HCT116 (cell line): ENCODE measurements at regions not wholly inside any gene's neighbourhood (a gene's known extent, or its start where the extent isn't known, plus 50 kb on each side); places are given as distances from the start of the nearest gene placed in this dataset.

Experiments used
- ATAC-seq: fragments of 200-7000 bp; cut with Tn5 transposase; 2 replicates; pipeline ENCODE4 v1.9.1; 2020; ENCODE audit warnings: mild to moderate bottlenecking, moderate library complexity
- BruUV-seq: library from RNA; stranded (reverse); fragments of 400-500 nt; replicated peaks from 2 replicates; lab custom pipeline; 2021; lab: Mats Ljungman, UMichigan
- CTCF ChIA-PET: fragments of 300-600 bp; sonication (Branson Sonifier 250); formaldehyde crosslinking; loops from one replicate; lab custom pipeline; 2021; ENCODE audit warnings: antibody characterized with exemption; lab: Charles Lee
- POLR2A ChIA-PET: fragments of 300-600, 350-600 bp; sonication (Branson Sonifier 250); formaldehyde crosslinking; loops from one replicate; lab custom pipeline; 2021; ENCODE audit warnings: antibody characterized with exemption; lab: Charles Lee
- RAD21 ChIA-PET, 2 experiments: fragments of 300-600 bp; sonication (Branson Sonifier 250); formaldehyde crosslinking; loops; one replicate each; lab custom pipeline; 2023; ENCODE audit warnings: low total read pairs in 2 of 2; ENCODE audit not compliant: uncharacterized antibody in 2 of 2, unreplicated experiment in 2 of 2, low non-redundant PET in 1 of 2; lab: Charles Lee
- DNase-seq: peaks from one replicate; pipeline ENCODE4 v3.0.0-alpha.2; 2010; ENCODE audit warnings: low read depth, low spot score
- H2AFZ ChIP-seq: fragments of 200-600 bp; shearing (Covaris generic), sonication (generic); 2 replicates; pipeline ENCODE4 v1.6.1; 2017; ENCODE audit warnings: low read depth, mixed run types, mixed read lengths, antibody characterized with exemption, low read length; ENCODE audit not compliant: poor library complexity, severe bottlenecking
- H3K27ac ChIP-seq: 2 replicates; pipeline ENCODE4 v1.5.1; 2012; ENCODE audit warnings: low read depth, low read length
- H3K27me3 ChIP-seq: fragments of 200-600 bp; sonication (generic); 2 replicates; pipeline ENCODE4 v1.6.1; 2016; ENCODE audit warnings: mixed run types, low read length, mixed read lengths; ENCODE audit not compliant: insufficient read depth
- H3K36me3 ChIP-seq, 2 experiments: fragments of 200-500 bp in 1 of 2; fragments of 200-600 bp in 1 of 2; sonication (Bioruptor generic) in 1 of 2; sonication (generic) in 1 of 2; 2 replicates each; pipeline versions ENCODE4 v1.5.1 to v1.6.1; 2014 to 2016; ENCODE audit warnings: low read length in 2 of 2, inconsistent platforms in 1 of 2, mixed read lengths in 1 of 2, mixed run types in 1 of 2; ENCODE audit not compliant: insufficient read depth in 2 of 2, control insufficient read depth in 1 of 2
- H3K4me1 ChIP-seq, 2 experiments: fragments of 200-600 bp in 1 of 2; sonication (generic) in 1 of 2; 2 replicates each; pipeline versions ENCODE4 v1.5.1 to v1.6.1; 2012 to 2017; ENCODE audit warnings: low read length in 2 of 2, inconsistent platforms in 1 of 2, mild to moderate bottlenecking in 1 of 2, mixed read lengths in 1 of 2, mixed run types in 1 of 2, moderate library complexity in 1 of 2; ENCODE audit not compliant: insufficient read depth in 2 of 2, control insufficient read depth in 1 of 2
- H3K4me2 ChIP-seq: fragments of 200-600 bp; sonication (generic); 2 replicates; pipeline ENCODE4 v1.6.1; 2017; ENCODE audit warnings: mixed run types, low read length, mixed read lengths
- H3K4me3 ChIP-seq, 2 experiments: fragments of 200-600 bp in 1 of 2; sonication (generic) in 1 of 2; replicated peaks in 1 of 2; 2 replicates each; pipeline ENCODE4 v1.5.1; 2011 to 2016; ENCODE audit warnings: low read length in 2 of 2, control low read depth in 1 of 2, low read depth in 1 of 2, mild to moderate bottlenecking in 1 of 2, mixed read lengths in 1 of 2, mixed run types in 1 of 2
- H3K79me2 ChIP-seq: fragments of 200-600 bp; sonication (generic); 2 replicates; pipeline ENCODE4 v1.6.1; 2017; ENCODE audit warnings: mild to moderate bottlenecking, mixed run types, low read length, moderate library complexity, mixed read lengths; ENCODE audit not compliant: insufficient read depth
- H3K9ac ChIP-seq: fragments of 200-600 bp; sonication (generic); 2 replicates; pipeline ENCODE4 v1.6.1; 2016; ENCODE audit warnings: low read length, mixed read lengths
- H3K9me2 ChIP-seq: fragments of 200-600 bp; sonication (generic), shearing (Covaris generic); 2 replicates; pipeline ENCODE4 v1.6.1; 2017; ENCODE audit warnings: mixed run types, mild to moderate bottlenecking, moderate library complexity; ENCODE audit not compliant: insufficient read depth
- H3K9me3 ChIP-seq, 2 experiments: fragments of 200-500 bp in 1 of 2; fragments of 200-600 bp in 1 of 2; sonication (Bioruptor generic) in 1 of 2; sonication (generic) in 1 of 2; 2 replicates each; pipeline ENCODE4 v1.6.1; 2014 to 2017; ENCODE audit warnings: low read length in 2 of 2, mixed read lengths in 2 of 2, inconsistent platforms in 1 of 2, low read depth in 1 of 2, mild to moderate bottlenecking in 1 of 2, mixed run types in 1 of 2, moderate library complexity in 1 of 2; ENCODE audit not compliant: control insufficient read depth in 1 of 2, insufficient read depth in 1 of 2
- H4K20me1 ChIP-seq: fragments of 200-600 bp; sonication (generic), shearing (Covaris generic); 2 replicates; pipeline ENCODE4 v1.6.1; 2017; ENCODE audit warnings: mixed run types, mild to moderate bottlenecking, moderate library complexity; ENCODE audit not compliant: insufficient read depth
- CBX3 ChIP-seq: IDR thresholded peaks from 2 replicates; pipeline ENCODE4 v1.6.1; 2012; ENCODE audit warnings: low read depth
- EGR1 ChIP-seq: IDR thresholded peaks from 2 replicates; pipeline ENCODE4 v1.6.1; 2012; ENCODE audit warnings: low read depth
- EZH2 ChIP-seq: fragments of 200-600 bp; sonication (generic); IDR thresholded peaks from 2 replicates; pipeline ENCODE4 v1.6.1; 2017; ENCODE audit warnings: antibody characterized with exemption, mixed run types
- POLR2AphosphoS5 ChIP-seq: IDR thresholded peaks from 2 replicates; pipeline ENCODE4 v1.6.1; 2011; ENCODE audit warnings: mild to moderate bottlenecking, low read depth, low read length, moderate library complexity
- RAD21 ChIP-seq: IDR thresholded peaks from 2 replicates; pipeline ENCODE4 v1.6.1; 2012; ENCODE audit warnings: low read depth, mild to moderate bottlenecking
- SIN3A ChIP-seq: IDR thresholded peaks from 2 replicates; pipeline ENCODE4 v1.6.1; 2012; ENCODE audit warnings: low read depth
- SP1 ChIP-seq: IDR thresholded peaks from 2 replicates; pipeline ENCODE4 v1.6.1; 2012; ENCODE audit warnings: low read depth
- SRF ChIP-seq: IDR thresholded peaks from 2 replicates; pipeline ENCODE4 v1.6.1; 2012; ENCODE audit warnings: low read depth
- TCF7L2 ChIP-seq: IDR thresholded peaks from 2 replicates; pipeline ENCODE4 v1.7.0; 2011; ENCODE audit warnings: borderline replicate concordance, inconsistent platforms; ENCODE audit not compliant: insufficient read depth, insufficient read length; ENCODE audit errors: extremely low read depth
- ZFX ChIP-seq: fragments of 450-650 bp; IDR thresholded peaks from 2 replicates; pipeline ENCODE4 v1.6.1; 2017
- intact Hi-C: fragments of 100-400 bp; cut with micrococcal nuclease; formaldehyde crosslinking; loops from 2 replicates; pipeline ENCODE4 v1.10.0; 2022
- TF ChIP-seq, protein P1 (sequence below), 3 experiments: fragments of 200-600 bp in 1 of 3; sonication (generic) in 1 of 3; IDR thresholded peaks in 2 of 3; conservative IDR thresholded peaks in 1 of 3; 2 replicates each; pipeline ENCODE4 v1.5.1; 2012 to 2017; ENCODE audit warnings: low read depth in 2 of 3, low read length in 2 of 3, antibody characterized with exemption in 1 of 3, borderline replicate concordance in 1 of 3, control low read depth in 1 of 3, mild to moderate bottlenecking in 1 of 3, mixed read lengths in 1 of 3, mixed run types in 1 of 3, moderate library complexity in 1 of 3; ENCODE audit not compliant: insufficient read depth in 1 of 3
- TF ChIP-seq, protein P2 (sequence below): IDR thresholded peaks from 2 replicates; pipeline ENCODE4 v1.6.1; 2011; ENCODE audit warnings: mild to moderate bottlenecking, low read length, moderate library complexity; ENCODE audit not compliant: insufficient replicate concordance; ENCODE audit errors: extremely low read depth
- TF ChIP-seq, protein P3 (sequence below): IDR thresholded peaks from 2 replicates; pipeline ENCODE4 v1.6.1; 2012

DNA sequence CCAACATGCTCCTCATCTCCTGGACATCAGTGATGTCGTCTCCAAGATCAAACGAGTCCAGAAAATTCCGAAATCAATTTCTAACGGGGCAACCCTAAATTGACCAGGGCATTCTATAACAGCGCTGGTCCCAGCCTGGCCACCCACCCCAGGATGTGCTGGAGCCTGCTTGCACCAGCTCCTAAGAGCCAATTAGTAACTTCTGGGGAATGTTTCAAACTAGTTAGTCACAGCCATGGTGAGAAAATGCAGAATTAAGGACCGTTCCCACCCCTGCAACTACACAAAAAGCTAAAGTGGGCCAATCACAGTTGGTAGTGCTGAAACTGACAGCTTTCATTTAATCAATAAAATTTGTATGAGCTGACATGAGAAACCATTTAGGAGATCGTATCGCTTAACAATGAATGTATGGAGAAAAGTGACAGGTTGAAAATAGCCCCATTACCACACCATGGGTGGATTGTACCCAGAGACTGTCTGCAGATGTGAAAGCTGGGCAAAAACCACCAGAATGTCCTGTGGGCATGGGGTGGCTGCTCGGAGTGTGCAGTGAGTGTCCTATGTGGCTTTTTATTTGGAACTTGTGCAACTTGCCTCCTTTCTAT lies 165.7 kb upstream of the AFDN start:
- ChIA-PET POLR2A (no interaction called here), CTCF (no interaction called here), RAD21 (no interaction called here)
- Histone ChIP-seq H3K4me3 (no peak overlapping the region), H3K9ac (no peak overlapping the region), H3K79me2 (no peaks in the 10 kb centered on the region), H3K9me3 (no peaks in the 10 kb centered on the region), H3K4me1 (no peaks in the 10 kb centered on the region), H4K20me1 (no peaks in the 10 kb centered on the region), H3K9me2 (no peaks in the 10 kb centered on the region), H3K27me3 (no peaks in the 10 kb centered on the region), H3K4me2 (no peak overlapping the region), H3K27ac (no peak overlapping the region), H3K36me3 (no peaks in the 10 kb centered on the region), H2AFZ (no peak overlapping the region)
- no TSS peak for BruUV-seq
- ATAC-seq (no peak), DNase-seq (no peak)
- intact Hi-C loops, result no loop called here
- TF ChIP-seq, protein P1, sequence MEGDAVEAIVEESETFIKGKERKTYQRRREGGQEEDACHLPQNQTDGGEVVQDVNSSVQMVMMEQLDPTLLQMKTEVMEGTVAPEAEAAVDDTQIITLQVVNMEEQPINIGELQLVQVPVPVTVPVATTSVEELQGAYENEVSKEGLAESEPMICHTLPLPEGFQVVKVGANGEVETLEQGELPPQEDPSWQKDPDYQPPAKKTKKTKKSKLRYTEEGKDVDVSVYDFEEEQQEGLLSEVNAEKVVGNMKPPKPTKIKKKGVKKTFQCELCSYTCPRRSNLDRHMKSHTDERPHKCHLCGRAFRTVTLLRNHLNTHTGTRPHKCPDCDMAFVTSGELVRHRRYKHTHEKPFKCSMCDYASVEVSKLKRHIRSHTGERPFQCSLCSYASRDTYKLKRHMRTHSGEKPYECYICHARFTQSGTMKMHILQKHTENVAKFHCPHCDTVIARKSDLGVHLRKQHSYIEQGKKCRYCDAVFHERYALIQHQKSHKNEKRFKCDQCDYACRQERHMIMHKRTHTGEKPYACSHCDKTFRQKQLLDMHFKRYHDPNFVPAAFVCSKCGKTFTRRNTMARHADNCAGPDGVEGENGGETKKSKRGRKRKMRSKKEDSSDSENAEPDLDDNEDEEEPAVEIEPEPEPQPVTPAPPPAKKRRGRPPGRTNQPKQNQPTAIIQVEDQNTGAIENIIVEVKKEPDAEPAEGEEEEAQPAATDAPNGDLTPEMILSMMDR (IDR thresholded peaks at IDR 0.05 in 2 of 3, conservative IDR thresholded peaks at IDR 0.05 in 1 of 3; ENCODE audit: borderline replicate concordance in 1 of 3, insufficient read depth in 1 of 3, low read depth in 2 of 3, low read length in 2 of 3), result no peak

DNA sequence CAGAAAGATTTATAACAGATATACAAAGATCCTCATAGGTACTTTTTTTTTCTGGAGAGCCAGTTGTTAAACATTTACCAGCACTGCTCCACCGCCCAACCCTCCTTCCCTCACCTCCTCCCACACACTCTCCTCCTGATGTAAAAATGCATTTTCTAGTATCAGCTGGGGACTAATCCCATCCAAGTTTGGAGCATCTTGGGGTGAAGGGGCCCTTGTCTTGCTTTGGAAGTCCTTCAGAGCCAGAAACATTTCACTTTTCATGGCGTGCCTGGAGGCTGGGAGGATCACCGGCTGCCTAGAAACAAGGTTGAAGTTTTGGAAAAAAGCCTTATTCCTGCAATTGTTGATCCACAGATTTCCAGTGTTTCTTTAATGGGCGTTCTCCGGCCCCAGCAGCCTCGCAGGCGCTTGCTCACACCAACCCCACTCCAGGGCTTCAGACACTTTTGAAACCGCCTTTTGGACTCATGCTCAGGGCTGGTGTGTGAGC lies 165.1 kb upstream of the AFDN start:
- H2AFZ ChIP-seq, result no peak overlapping the region
- intact Hi-C loops, result no loop called here
- TF ChIP-seq, protein P2, sequence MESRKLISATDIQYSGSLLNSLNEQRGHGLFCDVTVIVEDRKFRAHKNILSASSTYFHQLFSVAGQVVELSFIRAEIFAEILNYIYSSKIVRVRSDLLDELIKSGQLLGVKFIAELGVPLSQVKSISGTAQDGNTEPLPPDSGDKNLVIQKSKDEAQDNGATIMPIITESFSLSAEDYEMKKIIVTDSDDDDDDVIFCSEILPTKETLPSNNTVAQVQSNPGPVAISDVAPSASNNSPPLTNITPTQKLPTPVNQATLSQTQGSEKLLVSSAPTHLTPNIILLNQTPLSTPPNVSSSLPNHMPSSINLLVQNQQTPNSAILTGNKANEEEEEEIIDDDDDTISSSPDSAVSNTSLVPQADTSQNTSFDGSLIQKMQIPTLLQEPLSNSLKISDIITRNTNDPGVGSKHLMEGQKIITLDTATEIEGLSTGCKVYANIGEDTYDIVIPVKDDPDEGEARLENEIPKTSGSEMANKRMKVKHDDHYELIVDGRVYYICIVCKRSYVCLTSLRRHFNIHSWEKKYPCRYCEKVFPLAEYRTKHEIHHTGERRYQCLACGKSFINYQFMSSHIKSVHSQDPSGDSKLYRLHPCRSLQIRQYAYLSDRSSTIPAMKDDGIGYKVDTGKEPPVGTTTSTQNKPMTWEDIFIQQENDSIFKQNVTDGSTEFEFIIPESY, result no peak
- TF ChIP-seq CBX3 (no peak), SRF (no peak), TCF7L2 (no peak), ZFX (no peak), POLR2AphosphoS5 (no peak), SIN3A (no peak), EZH2 (no peak), RAD21 (no peak), EGR1 (no peak), SP1 (no peak)
- TF ChIP-seq, protein P1 (IDR thresholded peaks at IDR 0.05 in 2 of 3, conservative IDR thresholded peaks at IDR 0.05 in 1 of 3; ENCODE audit: borderline replicate concordance in 1 of 3, insufficient read depth in 1 of 3, low read depth in 2 of 3, low read length in 2 of 3), result no peak
- TF ChIP-seq, protein P3, sequence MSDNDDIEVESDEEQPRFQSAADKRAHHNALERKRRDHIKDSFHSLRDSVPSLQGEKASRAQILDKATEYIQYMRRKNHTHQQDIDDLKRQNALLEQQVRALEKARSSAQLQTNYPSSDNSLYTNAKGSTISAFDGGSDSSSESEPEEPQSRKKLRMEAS, result no peak

More for the DNA sequence above, 165.1 kb upstream of the AFDN start:
- ChIA-PET CTCF (no interaction called here), POLR2A (no interaction called here), RAD21 (no interaction called here)
- no peak overlapping the region for H3K27ac ChIP-seq
- H3K79me2 ChIP-seq, result no peaks in the 10 kb centered on the region
- BruUV-seq, result no TSS peak
- H3K36me3 ChIP-seq, result no peaks in the 10 kb centered on the region
- no peak overlapping the region for H3K4me3 ChIP-seq
- no peaks in the 10 kb centered on the region for H3K27me3 ChIP-seq
- no peaks in the 10 kb centered on the region for H4K20me1 ChIP-seq
- DNase-seq, result no peak
- ATAC-seq, result no peak
- no peaks in the 10 kb centered on the region for H3K9me2 ChIP-seq
- no peak overlapping the region for H3K4me2 ChIP-seq
- H3K9me3 ChIP-seq, result no peaks in the 10 kb centered on the region
- H3K9ac ChIP-seq, result no peak overlapping the region
- no peaks in the 10 kb centered on the region for H3K4me1 ChIP-seq
